HG02884 (cell line): ENCODE measurements at regions not wholly inside any gene's neighbourhood (a gene's known extent, or its start where the extent isn't known, plus 50 kb on each side); places are given as distances from the start of the nearest gene placed in this dataset.

Experiments
- ATAC-seq: cut with Tn5 transposase; IDR thresholded peaks from one replicate; pipeline ENCODE4 v1.9.1; 2021; ENCODE audit warnings: mild to moderate bottlenecking, moderate library complexity; ENCODE audit not compliant: unreplicated experiment

- ATAC-seq: no peak
Measured at GRCh38 chr4:184575306-184575705, 73.9 kb downstream of the CASP3 start.

- ATAC-seq: no peak
Measured at GRCh38 chr4:184574861-184575260, 74.4 kb downstream of the CASP3 start.

- ATAC-seq: no peak
Measured at GRCh38 chr4:184573701-184574100, 75.5 kb downstream of the CASP3 start.

- no peak for ATAC-seq
Measured at GRCh38 chr4:184568770-184569169, 80.5 kb downstream of the CASP3 start.

- ATAC-seq: no peak
Measured at GRCh38 chr4:184563621-184564020, 85.6 kb downstream of the CASP3 start.

GRCh38 chr4:184558996-184559395 lies 84.6 kb upstream of the IRF2 start:
- ATAC-seq: no peak

- ATAC-seq: no peak
Measured at GRCh38 chr4:184553891-184554290, 79.5 kb upstream of the IRF2 start.

GRCh38 chr4:184550476-184550875 lies 76.1 kb upstream of the IRF2 start:
- no peak for ATAC-seq

GRCh38 chr4:184548648-184549341 lies 74.4 kb upstream of the IRF2 start:
- ATAC-seq: no peak

DNA sequence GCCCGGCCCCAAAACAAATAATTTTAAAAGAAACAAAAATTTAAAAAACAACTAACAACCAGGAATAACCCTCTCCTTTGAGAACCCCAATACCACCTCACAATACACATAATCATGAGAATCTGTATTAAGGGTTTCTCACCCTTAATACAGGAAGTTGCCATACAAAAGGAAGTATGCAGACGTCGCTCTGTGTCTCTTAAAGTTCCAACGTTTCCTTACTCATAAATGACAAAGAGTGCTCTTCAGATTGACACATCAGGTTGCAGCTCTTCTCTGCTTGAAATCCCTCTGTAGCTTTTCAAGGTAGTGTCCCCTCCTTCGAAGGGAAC lies 73.9 kb upstream of the IRF2 start:
- ATAC-seq: no peak

DNA sequence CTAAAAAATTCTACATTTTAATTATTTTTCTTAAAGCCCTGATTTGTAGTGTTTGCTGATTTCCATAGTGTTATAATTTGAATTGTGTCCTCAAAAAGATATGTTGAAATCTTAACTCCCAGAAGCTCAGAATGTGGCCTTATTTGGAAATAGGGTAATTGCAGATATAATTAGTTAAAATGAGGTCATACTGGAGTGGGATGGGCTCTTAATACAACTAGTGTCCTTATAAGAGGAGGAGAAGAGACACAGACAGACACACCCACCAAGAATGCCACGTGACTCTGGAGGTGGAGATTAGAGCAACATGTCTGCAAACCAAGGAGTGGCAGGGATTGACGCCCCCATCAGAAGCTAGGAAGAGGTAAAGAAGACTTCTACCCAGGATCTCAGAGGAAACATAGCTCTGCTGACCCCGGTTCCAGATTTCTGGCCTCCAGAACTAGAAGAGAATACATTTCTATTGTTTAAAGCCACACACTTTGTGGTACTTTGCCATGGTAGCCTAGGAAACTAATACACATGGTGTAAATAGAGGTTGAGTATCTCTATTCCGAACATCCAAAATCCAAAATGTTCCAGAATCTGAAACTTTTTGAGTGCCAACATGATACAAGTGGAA lies 70.5 kb upstream of the IRF2 start:
- no peak for ATAC-seq

- no peak for ATAC-seq
Measured at GRCh38 chr4:184541907-184542306, 67.6 kb upstream of the IRF2 start.

GRCh38 chr4:184540307-184540706 lies 66.0 kb upstream of the IRF2 start:
- no peak for ATAC-seq

- ATAC-seq: peak; percentile 38
Measured at GRCh38 chr4:184538023-184538599, 63.8 kb upstream of the IRF2 start.

- peak; percentile 35 for ATAC-seq
Measured at GRCh38 chr4:184537269-184538022, 63.1 kb upstream of the IRF2 start.

- no peak for ATAC-seq
Measured at GRCh38 chr4:184536881-184537248, 62.5 kb upstream of the IRF2 start.

- ATAC-seq: no peak
Measured at GRCh38 chr4:184536065-184536880, 61.9 kb upstream of the IRF2 start.

DNA sequence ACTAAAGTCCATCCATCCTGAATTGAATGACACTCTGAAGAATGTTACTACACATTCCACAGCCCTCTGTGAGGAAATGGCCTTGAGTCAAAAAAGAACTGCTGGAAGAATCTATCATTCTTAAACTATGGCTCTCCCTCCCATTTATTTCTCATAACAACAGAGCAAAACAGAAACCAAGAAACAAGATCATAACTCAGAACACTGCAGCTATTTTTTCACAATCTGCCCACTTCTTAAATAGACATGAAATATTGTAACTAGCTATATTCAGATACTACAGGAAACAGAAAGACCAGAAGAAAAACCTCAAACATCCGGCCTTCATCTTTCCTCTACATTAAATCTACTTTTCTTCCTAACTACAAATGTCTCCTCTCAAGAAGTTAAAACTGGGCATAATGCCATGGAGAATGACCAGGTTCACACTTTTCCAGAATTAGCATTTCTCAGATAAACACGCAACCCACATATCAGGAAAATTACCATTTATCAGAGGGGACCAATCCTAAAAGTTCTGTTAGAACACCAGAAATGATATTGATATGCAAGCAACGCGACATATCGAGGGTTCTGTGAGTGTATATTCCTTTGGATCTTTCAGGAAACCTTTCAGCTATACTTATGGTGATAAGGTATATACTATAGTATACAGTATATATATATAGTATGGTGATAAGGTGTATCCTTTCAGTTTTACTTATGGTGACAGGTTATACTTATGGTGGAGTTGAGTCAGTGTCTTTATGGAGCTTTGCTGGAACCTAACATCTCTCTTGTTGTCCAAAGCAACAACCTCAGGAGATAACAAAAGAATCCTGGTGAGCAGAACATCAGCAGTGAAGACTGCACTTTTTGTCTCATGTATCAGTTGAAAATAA lies 60.4 kb upstream of the IRF2 start:
- ATAC-seq: peak; percentile 58

GRCh38 chr4:184533908-184534307 lies 59.6 kb upstream of the IRF2 start:
- no peak for ATAC-seq

- no peak for ATAC-seq
Measured at GRCh38 chr4:184531008-184531407, 56.7 kb upstream of the IRF2 start.
